ENCODE measurements at regions not wholly inside any gene's neighbourhood (a gene's known extent, or its start where the extent isn't known, plus 50 kb on each side); places are given as distances from the start of the nearest gene placed in this dataset.

DNA sequence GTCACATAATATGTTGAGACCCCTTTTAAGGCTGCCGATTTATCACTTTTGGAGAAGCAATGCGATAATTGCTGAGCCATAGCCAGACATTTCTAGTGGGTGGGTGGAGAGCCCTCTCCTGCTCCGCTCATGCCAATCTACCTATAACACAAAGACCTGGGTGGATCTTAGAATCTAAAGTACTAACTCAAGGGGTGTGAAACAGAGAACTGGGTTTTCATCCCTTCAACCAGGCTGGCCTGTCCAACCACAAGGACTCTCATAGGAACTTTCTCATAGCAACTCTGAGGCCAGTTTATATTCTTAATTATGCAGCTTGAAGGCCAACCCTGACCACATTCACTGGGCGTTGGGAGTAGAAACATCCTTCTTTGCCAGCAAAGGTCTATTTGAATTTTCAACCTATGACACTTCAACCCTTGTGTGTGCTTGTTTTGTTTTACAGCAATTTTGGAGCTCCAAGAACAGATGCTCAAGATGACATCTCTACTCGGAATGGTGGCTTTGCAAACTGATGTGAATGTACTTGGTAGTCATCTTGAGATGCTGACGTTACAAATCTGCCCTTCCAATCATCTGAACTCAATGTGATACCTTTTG lies 1198.2 kb upstream of the AUTS2 start:
- no peak for TF ChIP-seq EZH2 (IDR thresholded peaks at IDR 0.05; ENCODE audit: insufficient read depth, poor library complexity, severe bottlenecking)
- no peak for TF ChIP-seq EZH2phosphoT487 (IDR thresholded peaks at IDR 0.05; ENCODE audit: insufficient read depth, low read depth)

Measured in GM23248 (cell line).